HG03066 (cell line): ENCODE measurements at regions not wholly inside any gene's neighbourhood (a gene's known extent, or its start where the extent isn't known, plus 50 kb on each side); places are given as distances from the start of the nearest gene placed in this dataset.

Source experiments
- ATAC-seq: cut with Tn5 transposase; IDR thresholded peaks from one replicate; pipeline ENCODE4 v1.9.1; 2021; ENCODE audit warnings: low read depth; ENCODE audit not compliant: unreplicated experiment

DNA sequence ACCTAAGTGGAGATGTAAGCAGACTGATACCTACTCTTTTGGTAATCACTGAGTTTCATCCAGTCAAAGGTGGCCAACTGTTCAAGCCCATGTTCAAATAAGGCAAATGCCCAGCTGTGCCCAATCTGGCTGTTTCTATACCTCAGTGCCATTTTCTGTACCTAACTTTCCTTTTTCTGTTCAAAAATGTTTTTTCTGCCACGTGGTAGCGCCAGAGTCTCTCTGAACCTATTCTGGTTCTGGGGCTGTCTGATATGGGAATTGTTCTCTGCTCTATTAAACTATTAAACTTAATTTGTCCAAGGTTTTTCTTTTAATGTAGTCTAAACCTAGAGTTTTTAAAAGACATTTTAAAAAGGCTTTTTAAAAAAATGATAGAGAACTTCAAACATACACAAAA is 391.2 kb downstream of the NOVA1 start:
- ATAC-seq: no peak

GRCh38 chr14:26204728-26205479 is 392.9 kb downstream of the NOVA1 start:
- ATAC-seq: no peak

- ATAC-seq: no peak
Measured at GRCh38 chr14:26204366-26204727, 393.5 kb downstream of the NOVA1 start.

GRCh38 chr14:26200687-26201086 is 397.1 kb downstream of the NOVA1 start:
- ATAC-seq: no peak

DNA sequence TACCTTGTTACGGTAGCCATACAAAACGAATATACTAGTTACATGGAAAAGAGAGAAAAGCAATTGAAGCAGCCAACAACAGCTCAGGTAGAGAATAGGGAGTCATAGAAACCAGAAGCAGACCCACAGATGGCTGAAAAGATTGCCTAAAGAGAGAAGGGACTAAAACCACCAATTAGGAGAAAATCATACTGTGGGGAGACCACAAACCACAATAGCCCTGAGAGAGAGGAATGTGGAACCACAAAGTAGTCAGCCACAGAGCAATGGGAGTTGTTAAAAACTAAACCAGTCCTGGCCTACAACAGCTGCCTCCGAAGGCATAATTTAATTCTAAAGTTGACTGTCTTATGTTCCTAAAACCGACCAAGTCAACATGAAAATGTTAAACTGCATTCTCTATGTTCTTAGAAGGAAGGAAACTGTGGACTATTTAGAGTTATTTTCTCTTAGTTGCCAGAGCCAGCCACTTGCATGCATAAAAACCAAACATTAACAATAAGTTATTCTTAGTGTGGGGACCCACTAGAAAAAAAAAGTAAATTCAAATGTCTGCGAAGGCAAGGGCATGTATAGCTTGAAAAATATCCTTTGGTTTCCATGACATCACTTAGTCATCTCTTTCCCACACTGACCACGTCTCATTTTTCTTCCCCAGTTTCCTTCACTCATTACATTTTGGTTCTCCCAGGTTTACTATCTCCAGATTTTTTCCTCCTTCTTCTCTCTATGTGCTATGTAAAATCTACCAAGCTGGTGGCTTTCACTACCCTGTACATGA is 398.1 kb downstream of the NOVA1 start:
- ATAC-seq: no peak

- ATAC-seq: no peak
Measured at GRCh38 chr14:26199096-26199495, 398.7 kb downstream of the NOVA1 start.

DNA sequence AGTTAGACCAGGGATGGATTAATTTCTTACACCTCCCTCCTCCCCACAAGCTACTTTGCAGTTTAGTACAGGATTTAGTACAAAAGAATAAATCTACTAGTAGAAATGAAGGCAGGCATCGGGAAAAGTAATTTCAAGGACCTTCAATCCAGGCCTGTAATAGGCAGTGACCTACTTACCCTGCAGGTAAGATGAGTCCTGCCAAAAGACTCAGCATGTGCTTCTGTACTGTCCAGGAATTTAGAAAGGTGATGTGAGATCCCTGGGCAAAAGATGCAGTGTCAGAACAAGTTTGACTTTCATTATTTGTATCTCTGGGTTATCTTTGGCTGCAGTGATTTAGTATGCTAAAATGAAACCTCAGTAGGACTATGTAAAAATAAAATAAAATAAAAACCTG is 403.0 kb downstream of the NOVA1 start:
- ATAC-seq: no peak

GRCh38 chr14:26191671-26192070 is 406.2 kb downstream of the NOVA1 start:
- ATAC-seq: no peak

- ATAC-seq: no peak
Measured at GRCh38 chr14:26191123-26191522, 406.7 kb downstream of the NOVA1 start.

DNA sequence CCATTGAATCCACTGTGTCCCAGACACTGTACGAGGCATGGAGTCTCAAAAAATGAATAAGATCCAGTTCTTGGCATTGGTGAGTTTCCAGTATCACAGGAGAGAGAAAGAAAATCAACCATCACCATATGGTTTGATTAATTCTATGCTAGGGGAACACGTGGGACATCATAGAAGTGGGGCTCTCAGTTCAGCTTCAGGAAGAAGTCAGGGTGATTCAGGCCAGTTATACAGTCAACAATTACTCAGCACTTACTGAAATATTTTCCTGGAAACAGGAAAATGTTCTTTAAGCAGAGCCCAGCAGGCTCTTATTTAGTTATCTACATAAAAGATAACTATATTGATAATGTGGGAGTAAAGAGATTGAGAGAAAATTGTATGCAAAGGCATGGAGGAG is 407.2 kb downstream of the NOVA1 start:
- no peak for ATAC-seq

DNA sequence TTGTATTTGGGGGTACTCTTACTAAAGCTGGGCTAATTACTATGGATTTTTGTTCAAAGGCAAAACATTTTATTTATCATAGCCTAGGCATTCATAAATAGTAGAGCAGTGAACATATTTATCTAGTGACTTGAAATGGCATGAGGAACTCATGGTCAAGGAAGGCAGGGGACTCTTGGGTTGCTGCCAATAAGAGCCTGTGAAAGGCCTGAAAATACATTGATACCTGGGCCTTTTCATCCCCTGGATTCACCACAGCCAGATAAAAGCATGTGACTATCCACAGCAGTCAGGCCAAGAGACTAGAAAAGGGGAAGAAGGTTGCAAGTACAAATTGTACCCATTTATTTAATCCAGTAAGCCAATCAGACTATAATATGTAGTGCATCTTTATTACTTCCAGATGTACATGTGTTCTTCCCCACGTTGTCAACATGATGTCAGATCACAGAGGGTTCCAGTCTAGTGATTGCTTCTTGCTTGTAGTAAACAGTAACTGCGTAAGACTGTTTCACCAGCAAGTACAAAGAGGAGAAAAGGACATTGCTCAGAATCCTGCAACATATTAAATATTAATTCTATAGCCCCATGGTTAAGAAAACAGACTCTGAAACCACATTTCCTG is 409.7 kb downstream of the NOVA1 start:
- ATAC-seq: no peak

DNA sequence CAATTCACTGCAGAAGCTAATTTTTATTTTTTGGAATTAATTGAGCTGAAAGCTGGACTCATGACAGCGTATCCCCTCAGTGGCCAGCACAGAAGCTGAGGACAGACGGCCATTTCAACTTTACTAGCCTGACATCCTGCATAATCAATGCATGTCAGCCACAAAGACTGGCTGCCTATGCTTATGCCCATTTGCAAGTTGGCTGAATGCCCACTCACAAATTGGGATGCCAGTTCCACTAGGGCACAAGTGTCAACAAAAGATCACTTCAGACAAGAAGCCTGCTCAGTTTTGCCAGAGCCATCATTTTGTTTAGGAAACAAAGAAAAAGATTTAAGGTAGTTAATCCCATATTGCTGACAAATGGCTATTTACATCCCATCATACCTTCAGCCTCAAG is 417.6 kb downstream of the NOVA1 start:
- no peak for ATAC-seq

DNA sequence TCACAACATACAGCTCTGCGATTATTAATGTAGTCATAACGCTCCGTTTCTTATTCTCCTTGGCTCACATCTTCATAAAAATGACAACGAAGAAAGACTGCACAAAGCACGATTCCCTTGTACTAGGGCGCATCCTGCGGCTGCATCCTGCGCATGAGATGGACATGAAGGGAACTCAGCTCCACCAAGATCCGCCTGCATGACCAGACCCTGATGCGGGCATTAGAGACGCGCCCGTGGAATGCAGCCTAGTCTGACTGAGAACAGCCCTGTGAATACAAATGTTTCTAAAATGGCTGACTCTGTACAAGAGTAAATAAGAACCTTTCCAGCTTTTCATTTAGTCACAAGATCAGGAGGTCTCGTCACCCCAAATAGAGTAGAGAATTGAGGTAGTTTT is 422.2 kb downstream of the NOVA1 start:
- no peak for ATAC-seq

DNA sequence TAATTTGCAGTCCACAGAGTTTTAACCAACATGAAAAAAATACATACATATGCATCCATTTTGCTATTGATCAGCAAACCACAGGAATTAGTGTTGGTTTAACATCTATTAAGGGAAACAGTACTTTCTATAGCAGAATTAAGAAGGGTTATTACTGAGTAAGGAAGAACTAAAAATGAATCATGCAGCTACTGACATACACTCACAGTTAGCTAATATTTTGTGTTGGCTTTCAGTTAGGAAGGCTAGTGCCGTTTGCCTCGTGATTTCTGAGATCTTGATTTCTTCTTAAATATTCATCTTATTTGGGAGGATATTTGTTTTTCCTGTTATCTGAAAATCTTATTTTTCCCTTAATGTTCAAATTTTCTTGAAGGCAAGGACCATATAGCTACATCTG is 423.4 kb downstream of the NOVA1 start:
- no peak for ATAC-seq

DNA sequence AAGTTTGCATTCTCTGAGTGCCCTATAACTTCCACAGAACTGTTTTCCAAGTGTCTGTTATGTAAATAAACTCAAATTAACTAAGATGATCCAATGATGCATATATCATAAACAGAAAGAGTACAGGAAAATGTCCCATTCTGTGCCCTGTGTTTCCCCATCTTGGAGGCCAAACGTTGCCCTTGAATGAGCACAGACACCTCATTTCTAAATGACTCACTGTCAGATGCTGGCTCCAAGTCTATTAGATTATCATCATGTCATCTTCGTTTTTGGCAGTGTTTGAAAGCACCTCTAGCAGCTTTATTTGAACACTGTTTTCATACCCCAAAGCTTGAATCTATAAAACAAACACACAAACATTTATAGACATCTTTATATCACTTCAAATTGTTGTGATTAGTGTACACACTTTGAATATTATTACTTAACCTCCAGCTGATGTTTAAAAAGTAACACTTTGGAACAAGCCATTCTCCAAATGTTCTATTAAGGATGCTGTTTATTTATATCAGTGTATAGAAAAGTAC is 424.2 kb downstream of the NOVA1 start:
- no peak for ATAC-seq

DNA sequence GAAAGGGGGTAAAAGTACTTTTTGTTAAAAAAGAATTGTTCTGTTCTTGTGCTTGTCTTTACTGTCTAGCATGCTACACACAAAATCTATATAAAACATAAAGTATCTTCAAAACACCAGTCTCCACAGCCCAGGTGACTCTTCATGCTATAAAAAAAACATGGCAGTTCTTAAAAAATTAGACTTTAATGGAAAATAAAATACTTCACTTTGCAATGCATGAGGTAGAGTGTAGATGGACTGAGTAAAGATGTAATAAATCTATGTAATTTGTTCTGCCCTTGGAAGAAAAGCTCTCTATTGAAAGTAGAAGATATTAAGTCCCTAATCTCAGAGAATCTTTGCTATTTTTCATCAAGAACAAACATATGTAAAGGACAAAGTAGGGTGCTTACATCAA is 425.4 kb downstream of the NOVA1 start:
- no peak for ATAC-seq

DNA sequence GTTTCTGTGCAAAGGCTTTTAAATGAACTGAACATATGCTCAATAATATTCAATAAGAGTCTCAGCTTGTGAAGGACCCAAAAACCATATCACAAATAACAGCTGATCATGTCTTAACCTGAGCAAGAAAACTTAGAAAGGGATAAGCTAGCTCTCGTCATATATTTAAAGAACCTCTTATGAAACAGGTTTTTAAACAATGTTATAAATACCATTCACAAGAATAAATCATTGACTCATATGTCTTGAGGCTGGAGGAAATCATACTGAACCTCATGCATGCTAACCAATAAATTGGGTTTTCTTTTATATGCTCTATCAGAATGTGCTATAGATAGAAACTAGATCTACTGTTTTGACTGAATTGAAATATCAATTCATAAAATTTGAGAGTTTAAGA is 426.9 kb downstream of the NOVA1 start:
- ATAC-seq: no peak

DNA sequence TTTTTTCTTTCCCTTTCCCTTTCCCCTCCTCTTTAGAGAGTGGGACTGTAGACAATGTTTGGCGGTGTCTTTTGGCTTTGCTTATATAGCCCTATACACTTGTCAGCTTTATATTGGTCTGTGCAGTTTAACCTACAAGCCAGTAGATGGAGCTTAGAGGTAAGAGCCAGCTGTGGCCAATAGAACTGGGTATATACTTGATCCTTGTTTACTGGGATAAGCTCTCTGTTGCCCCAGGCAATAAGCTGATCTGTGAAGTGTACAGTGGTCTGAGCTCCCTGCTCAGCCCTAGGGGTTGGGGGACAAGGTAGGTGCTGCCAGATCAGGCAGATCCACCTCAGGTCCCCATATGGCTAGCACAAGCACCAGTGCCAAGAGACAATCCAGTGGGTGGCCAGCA is 434.1 kb downstream of the NOVA1 start:
- ATAC-seq: no peak

- ATAC-seq: no peak
Measured at GRCh38 chr14:26157517-26157916, 440.3 kb downstream of the NOVA1 start.

- no peak for ATAC-seq
Measured at GRCh38 chr14:26143057-26143456, 454.8 kb downstream of the NOVA1 start.

GRCh38 chr14:26138764-26139445 is 458.9 kb downstream of the NOVA1 start:
- no peak for ATAC-seq
